ENCODE measurements at regions not wholly inside any gene's neighbourhood (a gene's known extent, or its start where the extent isn't known, plus 50 kb on each side); places are given as distances from the start of the nearest gene placed in this dataset.

DNA sequence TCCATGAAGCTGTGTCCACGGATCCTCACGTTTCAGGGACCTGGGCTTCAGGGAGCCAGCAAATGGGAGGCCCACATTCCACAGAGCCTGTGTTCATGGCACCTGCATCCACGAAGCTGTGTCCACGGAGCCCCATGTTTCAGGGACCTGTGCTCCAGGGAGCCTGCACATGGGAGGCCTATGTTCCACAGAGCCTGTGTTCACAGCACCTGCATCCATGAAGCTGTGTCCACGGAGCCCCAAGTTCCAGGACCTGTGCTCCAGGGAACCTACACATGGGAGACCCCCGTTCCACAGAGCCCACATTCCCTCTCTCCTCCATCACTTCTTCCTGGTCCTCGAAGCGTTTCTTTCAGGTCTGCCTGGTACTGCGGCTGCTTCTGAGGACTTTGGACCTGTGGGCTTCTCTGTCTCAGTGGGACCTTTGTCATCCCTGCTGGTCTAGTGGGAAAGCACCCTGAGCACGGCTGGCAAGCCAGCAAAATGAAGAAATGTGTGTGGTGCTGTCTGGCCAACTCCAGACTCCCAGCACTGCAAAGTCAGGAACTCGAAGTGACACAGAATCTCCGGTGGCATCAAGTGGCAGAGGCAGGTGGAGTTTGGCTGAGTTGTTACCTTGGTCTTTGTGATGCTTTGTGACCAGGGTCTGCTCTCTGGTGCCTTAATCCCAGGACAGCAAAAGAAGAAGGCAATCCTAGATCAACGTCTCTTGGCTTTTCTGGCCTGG is 245.9 kb downstream of the DLL1 start:
- no peak for TF ChIP-seq ZNF274 (IDR thresholded peaks at IDR 0.05; ENCODE audit: low read depth, low read length)
- no peak for TF ChIP-seq YY1 (IDR thresholded peaks at IDR 0.05; ENCODE audit: insufficient read depth, insufficient read length)

Measured in NT2/D1 (cell line).